LNCaP clone FGC (cell line): ENCODE measurements at regions not wholly inside any gene's neighbourhood (a gene's known extent, or its start where the extent isn't known, plus 50 kb on each side); places are given as distances from the start of the nearest gene placed in this dataset.

Source experiments
- DNase-seq: peaks from one replicate; pipeline ENCODE4 v3.0.0-alpha.2; 2011; ENCODE audit warnings: low read depth
- H3K4me3 ChIP-seq: 2 replicates; pipeline ENCODE4 v1.5.1; 2011; ENCODE audit warnings: mild to moderate bottlenecking, low read depth, low read length, control low read depth
- TF ChIP-seq, protein P1 (sequence below): IDR thresholded peaks from 2 replicates; pipeline ENCODE4 v1.5.1; 2012; ENCODE audit warnings: mild to moderate bottlenecking; ENCODE audit not compliant: control insufficient read depth, insufficient read depth; ENCODE audit errors: extremely low read depth

DNA sequence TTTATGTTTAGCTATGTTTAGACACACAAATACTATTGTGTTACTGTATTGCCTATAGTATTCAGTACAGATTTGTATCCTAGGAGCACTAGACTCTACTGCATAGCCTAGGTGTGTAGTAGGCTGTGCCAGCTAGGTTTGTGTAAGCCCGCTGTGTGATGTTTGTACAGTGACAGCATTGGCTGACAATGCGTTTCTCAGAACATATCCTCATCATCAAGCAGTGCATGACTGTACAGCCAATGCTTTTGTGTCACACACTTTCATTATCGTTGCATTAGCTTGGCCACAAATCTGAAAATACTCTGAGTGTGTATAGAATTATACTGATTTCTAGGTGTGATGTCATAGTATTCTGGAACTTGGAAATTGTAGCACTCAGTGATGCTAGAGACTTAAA, 63.4 kb downstream of the CLDN34 start:
- H3K4me3 ChIP-seq, result no peak overlapping the region
- TF ChIP-seq, protein P1, sequence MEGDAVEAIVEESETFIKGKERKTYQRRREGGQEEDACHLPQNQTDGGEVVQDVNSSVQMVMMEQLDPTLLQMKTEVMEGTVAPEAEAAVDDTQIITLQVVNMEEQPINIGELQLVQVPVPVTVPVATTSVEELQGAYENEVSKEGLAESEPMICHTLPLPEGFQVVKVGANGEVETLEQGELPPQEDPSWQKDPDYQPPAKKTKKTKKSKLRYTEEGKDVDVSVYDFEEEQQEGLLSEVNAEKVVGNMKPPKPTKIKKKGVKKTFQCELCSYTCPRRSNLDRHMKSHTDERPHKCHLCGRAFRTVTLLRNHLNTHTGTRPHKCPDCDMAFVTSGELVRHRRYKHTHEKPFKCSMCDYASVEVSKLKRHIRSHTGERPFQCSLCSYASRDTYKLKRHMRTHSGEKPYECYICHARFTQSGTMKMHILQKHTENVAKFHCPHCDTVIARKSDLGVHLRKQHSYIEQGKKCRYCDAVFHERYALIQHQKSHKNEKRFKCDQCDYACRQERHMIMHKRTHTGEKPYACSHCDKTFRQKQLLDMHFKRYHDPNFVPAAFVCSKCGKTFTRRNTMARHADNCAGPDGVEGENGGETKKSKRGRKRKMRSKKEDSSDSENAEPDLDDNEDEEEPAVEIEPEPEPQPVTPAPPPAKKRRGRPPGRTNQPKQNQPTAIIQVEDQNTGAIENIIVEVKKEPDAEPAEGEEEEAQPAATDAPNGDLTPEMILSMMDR, result no peak
- DNase-seq, result peak; percentile 53

DNA sequence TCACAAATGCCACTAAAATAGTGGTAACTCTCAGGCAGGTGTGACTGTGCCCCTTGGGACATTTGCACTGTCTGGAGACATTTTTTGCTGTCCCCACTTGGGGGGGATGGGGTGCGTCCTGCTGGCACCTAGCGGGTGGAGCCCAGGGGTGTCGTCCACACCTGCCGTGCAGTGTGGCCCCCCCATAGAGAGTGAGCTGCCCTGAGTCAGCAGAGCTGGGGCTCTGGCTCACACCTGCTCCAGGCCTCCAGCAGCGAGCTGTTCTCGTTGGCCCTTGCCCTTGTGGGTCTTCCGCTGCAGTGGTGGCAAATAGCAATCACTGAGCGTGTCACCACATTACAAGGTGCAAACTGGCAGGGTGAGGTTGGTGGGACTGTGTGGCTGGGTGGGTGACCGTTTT, 64.6 kb downstream of the CLDN34 start:
- no peak for DNase-seq
- H3K4me3 ChIP-seq, result no peak overlapping the region
- TF ChIP-seq, protein P1, result no peak

GRCh38 chrX:10032147-10032546, 65.0 kb downstream of the CLDN34 start:
- TF ChIP-seq, protein P1, result no peak
- no peak for DNase-seq
- no peak overlapping the region for H3K4me3 ChIP-seq

DNA sequence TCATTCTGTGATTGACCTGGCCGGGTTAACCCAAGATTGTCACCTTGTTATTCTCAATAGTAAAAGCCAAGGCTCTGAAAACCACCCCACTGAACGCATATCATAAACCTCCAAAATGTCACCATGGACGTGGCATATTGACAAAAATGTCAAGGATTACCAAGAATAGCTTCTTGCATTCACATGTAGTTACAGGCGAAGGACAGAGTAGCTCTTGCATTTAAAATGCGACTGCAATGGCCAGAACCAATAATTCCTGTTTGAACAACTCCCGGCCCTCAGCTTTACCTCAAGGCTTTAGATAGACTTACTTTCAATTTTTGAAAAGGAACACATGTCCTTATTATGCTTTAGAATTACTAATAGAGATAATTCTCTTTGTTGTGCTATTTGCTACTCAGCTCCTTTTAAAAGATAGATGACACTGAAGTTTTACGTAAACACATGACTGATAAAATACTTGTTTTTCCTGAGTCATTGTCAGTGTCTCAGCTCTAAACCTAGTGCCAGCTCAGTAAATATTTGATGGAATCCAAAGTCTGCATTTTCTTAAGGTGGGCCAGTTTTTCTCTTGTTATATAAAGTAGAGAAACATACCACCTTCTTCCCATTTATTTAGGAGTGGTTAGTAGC, 66.3 kb downstream of the CLDN34 start:
- TF ChIP-seq, protein P1, result no peak
- DNase-seq, result no peak

GRCh38 chrX:10034740-10035260, 67.6 kb downstream of the CLDN34 start:
- TF ChIP-seq, protein P1, result no peak

More for the DNA sequence above, 66.3 kb downstream of the CLDN34 start:
- H3K4me3 ChIP-seq, result no peak overlapping the region

GRCh38 chrX:10038585-10038984, 71.4 kb downstream of the CLDN34 start:
- TF ChIP-seq, protein P1, result no peak
- H3K4me3 ChIP-seq, result no peak overlapping the region
- DNase-seq, result no peak

More at GRCh38 chrX:10034740-10035260, 67.6 kb downstream of the CLDN34 start:
- no peak for DNase-seq
- H3K4me3 ChIP-seq, result no peak overlapping the region
